ENCODE measurements at regions not wholly inside any gene's neighbourhood (a gene's known extent, or its start where the extent isn't known, plus 50 kb on each side); places are given as distances from the start of the nearest gene placed in this dataset.

DNA sequence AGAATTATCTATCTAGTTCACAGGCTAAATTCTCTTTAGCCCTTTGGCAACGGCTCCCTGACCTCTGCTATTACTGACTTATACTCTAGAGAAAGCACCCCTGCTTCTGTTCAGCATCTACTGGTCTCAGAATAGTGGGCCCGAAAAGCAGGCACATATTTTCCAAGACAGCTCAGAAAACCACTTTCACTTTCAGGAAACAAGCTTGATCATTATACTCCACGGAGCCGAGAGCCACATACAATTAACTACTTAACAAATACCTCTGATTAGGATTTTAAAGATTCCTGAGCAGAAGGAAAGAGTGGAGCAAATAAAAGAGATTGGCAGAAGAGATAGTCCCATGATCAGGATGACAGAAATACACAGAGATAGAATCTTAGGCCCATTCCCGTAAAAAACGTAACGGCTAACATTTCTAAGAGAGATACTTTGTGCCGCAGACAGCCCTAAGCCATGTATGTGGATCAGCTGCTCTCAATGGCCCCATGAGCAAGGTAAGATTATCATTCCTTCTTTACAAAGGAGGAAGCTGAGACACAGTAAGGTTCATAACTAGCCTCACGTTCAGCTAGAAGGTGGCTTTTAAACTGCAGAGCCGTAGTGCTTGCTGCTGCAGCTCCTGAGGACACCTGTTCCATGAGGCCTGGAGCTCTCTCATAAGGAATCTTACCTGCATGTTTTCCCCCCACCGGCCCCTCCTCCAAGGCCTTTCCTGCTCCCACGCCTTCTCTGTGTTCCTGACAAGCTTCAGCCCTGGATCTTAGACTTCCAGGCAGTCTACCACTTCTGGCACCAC is 227.2 kb downstream of the FOXO1 start:
- WGBS (ENCODE audit: insufficient coverage, insufficient replicate concordance, low lambda C conversion rate, missing lambda C conversion rate), result 69% methylated on average over 12 of the region's 12 CpGs

More for the DNA sequence above, 227.2 kb downstream of the FOXO1 start:
- FAIRE-seq, result no peak
- CTCF ChIA-PET, result no interaction called here
- SMC1A ChIA-PET (ENCODE audit: uncharacterized antibody, unreplicated experiment), result interaction anchor here (1.2 to 1.4 kb wide), 2 partner anchors 17 to 120 kb away, joined by 3 to 4 read pairs; no protein-coding TSS in a partner anchor
- H3K4me2 ChIP-seq (ENCODE audit: control insufficient read depth, insufficient read depth), result no peak overlapping the region
- no peaks in the 10 kb centered on the region for H3K36me3 ChIP-seq (ENCODE audit: control insufficient read depth in 2 of 2, insufficient read depth in 2 of 2, low read length in 1 of 2)
- H3K4me3 ChIP-seq, result no peak overlapping the region
- no peak overlapping the region for H2AFZ ChIP-seq (ENCODE audit: control insufficient read depth, low read depth, low read length)
- no peaks in the 10 kb centered on the region; the same call in 1 of the 3 replicates for H3K9me3 ChIP-seq (replicated peaks; ENCODE audit: control insufficient read depth, insufficient read depth, low read length)
- no peak overlapping the region for H3K9ac ChIP-seq (ENCODE audit: control insufficient read depth, insufficient read depth, low read length)
- no peak overlapping the region for H3K27ac ChIP-seq (ENCODE audit: control insufficient read depth, insufficient read depth)
- POLR2A ChIA-PET, result no interaction called here
- DNase-seq (ENCODE audit: low read depth, low spot score), result no peak
- intact Hi-C loops (cut with micrococcal nuclease; ENCODE audit: unreplicated experiment) (no loop called here), in situ Hi-C loops (cut with MboI) (no loop called here)
- BruUV-seq (replicated peaks), result no TSS peak
- no peaks in the 10 kb centered on the region for H3K27me3 ChIP-seq (replicated peaks in 1 of 2; ENCODE audit: control insufficient read depth in 2 of 2, insufficient read depth in 2 of 2, low read length in 1 of 2)
- RAD21 ChIA-PET (ENCODE audit: unreplicated experiment), result interaction anchor here (0.7 kb wide), 1 partner anchor 224 kb away, joined by 3 read pairs; no protein-coding TSS in a partner anchor
- no peaks in the 10 kb centered on the region for H3K79me2 ChIP-seq (ENCODE audit: control insufficient read depth, insufficient read depth, low read length)
- ATAC-seq, result peak; percentile 40; the same call in 2 of the 3 replicates
- peaks cover 11% of the 10 kb centered on the region; the same call in 1 of the 2 replicates for H3K4me1 ChIP-seq (ENCODE audit: control insufficient read depth, insufficient read depth, low read length)
- no peaks in the 10 kb centered on the region for H4K20me1 ChIP-seq (ENCODE audit: control insufficient read depth, insufficient read depth)
- TF ChIP-seq EED (IDR thresholded peaks at IDR 0.05; ENCODE audit: low read depth) (no peak), MYB (IDR thresholded peaks at IDR 0.05; ENCODE audit: borderline replicate concordance, low read depth, low read length) (no peak), SIN3A (IDR thresholded peaks at IDR 0.05; ENCODE audit: low read depth, low read length) (no peak), ESRRA (IDR thresholded peaks at IDR 0.05; ENCODE audit: low read length) (no peak), ZSCAN29 (IDR thresholded peaks at IDR 0.05) (no peak), ATF3 (IDR thresholded peaks at IDR 0.05; ENCODE audit: borderline replicate concordance, extremely low read depth, low read depth, low read length) (no peak), NFXL1 (IDR thresholded peaks at IDR 0.05; ENCODE audit: borderline replicate concordance) (no peak), CBX5 (IDR thresholded peaks at IDR 0.05; ENCODE audit: low read depth) (no peak), SPI1 (IDR thresholded peaks at IDR 0.05; ENCODE audit: borderline replicate concordance, insufficient read depth, low read depth, low read length) (no peak), WRNIP1 (IDR thresholded peaks at IDR 0.05; ENCODE audit: borderline replicate concordance, low read depth, low read length) (no peak), NKRF (conservative IDR thresholded peaks at IDR 0.05) (no peak), RBBP5 (conservative IDR thresholded peaks at IDR 0.05) (no peak), BCL11A (IDR thresholded peaks at IDR 0.05; ENCODE audit: low read depth, low read length) (no peak)
- TF ChIP-seq, protein P1, sequence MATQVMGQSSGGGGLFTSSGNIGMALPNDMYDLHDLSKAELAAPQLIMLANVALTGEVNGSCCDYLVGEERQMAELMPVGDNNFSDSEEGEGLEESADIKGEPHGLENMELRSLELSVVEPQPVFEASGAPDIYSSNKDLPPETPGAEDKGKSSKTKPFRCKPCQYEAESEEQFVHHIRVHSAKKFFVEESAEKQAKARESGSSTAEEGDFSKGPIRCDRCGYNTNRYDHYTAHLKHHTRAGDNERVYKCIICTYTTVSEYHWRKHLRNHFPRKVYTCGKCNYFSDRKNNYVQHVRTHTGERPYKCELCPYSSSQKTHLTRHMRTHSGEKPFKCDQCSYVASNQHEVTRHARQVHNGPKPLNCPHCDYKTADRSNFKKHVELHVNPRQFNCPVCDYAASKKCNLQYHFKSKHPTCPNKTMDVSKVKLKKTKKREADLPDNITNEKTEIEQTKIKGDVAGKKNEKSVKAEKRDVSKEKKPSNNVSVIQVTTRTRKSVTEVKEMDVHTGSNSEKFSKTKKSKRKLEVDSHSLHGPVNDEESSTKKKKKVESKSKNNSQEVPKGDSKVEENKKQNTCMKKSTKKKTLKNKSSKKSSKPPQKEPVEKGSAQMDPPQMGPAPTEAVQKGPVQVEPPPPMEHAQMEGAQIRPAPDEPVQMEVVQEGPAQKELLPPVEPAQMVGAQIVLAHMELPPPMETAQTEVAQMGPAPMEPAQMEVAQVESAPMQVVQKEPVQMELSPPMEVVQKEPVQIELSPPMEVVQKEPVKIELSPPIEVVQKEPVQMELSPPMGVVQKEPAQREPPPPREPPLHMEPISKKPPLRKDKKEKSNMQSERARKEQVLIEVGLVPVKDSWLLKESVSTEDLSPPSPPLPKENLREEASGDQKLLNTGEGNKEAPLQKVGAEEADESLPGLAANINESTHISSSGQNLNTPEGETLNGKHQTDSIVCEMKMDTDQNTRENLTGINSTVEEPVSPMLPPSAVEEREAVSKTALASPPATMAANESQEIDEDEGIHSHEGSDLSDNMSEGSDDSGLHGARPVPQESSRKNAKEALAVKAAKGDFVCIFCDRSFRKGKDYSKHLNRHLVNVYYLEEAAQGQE (IDR thresholded peaks at IDR 0.05; ENCODE audit: low read depth, low read length), result no peak
